CD4-positive, alpha-beta T cell treated with Interleukin-12 subunit alpha and Interleukin-12 subunit beta, for 1 hour (primary cell): ENCODE measurements at regions not wholly inside any gene's neighbourhood (a gene's known extent, or its start where the extent isn't known, plus 50 kb on each side); places are given as distances from the start of the nearest gene placed in this dataset.
"Not testable (repeated sequence)": the region's sequence is repeated elsewhere in the genome, so short reads cannot be mapped to it uniquely, and the experiment has no call there.

ENCODE experiments used
- DNase-seq: peaks from one replicate; pipeline ENCODE4 v3.0.0-alpha.2; 2020

DNA sequence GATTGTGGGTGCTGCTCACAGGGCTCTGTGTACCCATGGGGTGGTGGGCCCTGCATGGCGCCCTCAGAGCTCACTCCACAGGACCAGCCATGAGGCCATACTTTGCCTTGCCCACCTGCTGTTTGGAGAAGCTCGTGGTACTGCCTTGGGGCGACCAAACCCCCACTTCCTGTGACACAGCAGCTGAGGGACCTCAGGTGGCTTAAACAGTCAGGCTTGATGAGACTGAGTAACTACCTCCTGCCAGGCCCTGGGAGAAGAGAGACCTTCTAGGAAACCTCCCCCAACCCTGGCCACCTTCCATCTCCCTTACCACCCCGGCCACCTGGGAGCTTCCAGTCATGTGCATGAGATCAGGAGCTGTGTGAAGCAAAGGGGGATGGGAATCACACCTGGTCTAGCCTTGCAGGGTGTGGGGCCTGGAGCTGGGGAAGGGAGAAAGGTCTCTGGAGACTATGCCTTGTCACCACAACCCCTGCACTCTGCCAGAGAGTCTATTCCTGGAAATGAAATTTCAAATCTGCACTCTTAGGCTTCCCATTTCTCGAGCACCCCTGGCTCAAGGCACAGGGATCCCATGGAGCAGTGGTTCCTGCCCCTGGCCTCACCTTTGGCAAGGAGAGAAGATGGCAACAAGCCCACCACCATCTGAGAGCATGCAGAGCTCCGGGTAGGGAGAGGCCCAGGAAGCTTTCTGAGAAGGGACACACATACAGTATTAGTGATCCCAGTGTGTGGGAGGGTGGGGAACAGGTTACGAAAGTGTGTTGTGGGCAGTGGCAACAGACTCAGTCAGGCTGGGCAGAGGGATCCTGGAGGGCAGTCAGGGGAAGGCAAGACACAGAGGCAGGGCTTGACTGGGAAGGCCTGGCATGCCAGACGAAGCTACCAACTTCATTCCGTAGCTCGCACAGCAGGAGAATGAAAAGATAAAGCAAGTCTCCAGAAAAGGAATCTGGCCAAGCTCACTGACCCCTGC lies 125.0 kb downstream of the URI1 start:
- no peak for DNase-seq

DNA sequence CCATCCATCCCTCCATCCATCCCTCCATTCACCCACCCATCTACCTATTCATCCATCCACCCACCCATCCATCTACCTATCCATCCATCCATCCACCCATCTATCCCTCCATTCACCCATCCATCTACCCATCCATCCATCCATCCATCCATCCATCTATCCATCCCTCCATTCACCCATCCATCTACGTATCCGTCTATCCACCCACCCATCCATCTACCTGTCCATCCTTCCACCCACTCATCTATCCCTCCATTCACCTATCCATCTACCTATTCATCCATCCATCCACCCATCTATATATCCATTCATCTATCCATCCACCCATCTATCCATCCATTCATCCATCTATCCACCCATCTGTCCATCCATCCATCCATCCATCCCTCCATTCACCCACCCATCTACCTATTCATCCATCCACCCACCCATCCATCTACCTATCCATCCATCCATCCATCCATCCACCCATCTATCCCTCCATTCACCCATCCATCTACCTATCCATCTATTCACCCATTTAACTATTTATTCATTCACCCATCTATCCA lies 126.0 kb downstream of the URI1 start:
- DNase-seq, result not testable (repeated sequence)

DNA sequence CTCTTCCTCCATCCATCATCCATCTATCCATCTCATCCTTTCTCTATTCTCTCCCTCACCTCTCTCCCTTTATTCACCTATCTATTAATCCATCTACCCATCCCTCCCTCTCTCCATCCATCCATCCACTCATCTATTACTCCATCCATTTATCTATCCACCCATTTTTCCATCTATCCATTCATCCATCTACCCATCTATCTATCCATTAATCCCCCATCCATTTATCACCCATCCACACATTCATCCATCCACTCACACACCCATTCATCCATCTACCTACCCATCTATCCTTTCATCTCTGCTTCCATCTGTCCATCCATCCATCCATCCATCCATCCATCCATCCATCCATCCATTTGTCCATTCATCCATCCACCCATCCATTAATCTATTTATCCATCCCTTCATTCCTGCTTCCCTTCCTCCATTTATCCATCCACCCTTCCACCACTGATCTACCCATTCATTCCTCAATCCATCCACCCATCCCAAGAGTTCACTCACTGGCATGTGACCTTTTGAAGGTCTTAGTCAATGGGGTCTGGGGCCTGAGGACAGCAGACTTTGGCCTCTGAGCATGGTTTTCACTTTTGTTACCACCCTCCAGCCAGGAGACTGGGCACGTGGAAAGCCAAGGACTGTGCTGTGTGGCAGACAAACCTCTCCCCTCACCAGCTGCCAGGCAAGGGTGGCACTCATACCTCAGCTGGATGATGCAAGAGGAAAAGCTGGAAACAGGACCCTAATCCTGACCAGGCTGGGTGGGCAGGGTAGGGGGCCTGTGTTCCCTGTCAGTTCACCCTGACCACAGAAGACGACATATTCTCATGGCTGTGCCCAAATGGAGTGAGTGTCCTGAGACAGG lies 126.7 kb downstream of the URI1 start:
- no peak for DNase-seq

DNA sequence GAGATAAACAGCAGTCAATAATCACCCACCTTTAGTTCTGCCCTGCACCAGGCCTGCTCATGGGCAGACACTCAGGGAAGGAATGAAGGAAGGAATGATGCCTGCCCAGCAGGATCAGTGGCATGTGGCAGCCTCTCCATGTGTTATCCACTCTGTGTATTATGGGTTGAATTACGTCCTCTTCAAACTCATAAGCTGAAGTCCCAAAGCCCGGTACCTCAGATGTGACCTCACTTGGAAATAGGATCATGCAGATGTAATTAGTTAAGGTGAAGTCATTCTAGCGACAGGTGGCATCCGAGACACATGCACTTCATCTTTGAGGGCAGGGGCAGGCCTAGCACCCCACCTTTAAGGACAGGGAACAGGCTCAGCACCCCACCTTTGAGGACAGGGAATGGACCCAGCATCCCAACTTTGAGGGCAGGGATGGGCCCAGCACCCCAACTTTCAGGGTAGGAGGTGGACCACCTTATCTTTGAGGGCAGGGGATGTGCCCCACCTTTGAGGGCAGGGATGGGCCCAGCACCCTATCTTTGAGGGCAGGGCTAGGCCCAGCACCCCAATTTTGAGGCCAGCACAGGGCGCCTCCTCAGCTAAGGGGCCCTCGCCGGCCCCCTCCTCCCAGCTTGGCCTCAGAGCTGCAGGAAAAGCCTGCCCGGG lies 127.6 kb downstream of the URI1 start:
- no peak for DNase-seq

DNA sequence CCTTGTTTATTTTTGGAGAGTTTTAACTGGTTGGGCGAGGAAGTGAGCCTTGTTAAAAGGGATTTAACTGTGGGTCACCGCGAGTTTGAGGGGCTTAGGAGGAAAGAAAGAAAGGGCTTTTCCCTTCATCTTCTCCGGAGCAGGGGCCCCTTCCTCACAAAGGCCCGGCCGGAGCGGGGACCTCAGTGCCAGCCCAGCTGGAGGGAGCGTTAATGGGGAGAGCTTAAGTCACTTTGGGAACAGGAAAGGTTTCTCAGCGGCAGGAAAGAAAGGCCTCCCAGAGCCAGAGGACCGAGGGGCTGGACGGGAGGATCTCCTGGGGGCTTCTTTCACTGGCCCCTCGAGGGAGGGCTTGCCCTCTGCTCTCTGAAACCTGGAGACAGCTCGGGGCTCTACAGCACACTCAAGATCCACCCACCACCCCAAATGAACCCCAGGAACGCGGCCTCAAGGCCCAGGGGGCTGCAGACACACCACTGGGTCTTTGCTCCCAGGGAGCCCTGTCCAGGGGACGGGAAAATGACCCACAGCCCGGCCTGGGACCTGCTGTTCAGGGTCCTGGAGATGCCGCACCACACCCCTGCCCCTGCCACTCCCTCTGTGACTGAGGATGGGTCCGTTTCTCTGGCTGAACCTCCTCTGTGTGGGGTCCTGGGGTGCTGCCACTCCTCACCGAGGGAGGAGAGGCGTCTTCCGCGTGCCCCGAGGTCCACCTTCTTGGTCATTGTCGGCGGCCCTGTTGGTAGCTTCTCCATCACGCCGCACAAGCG lies 128.3 kb downstream of the URI1 start:
- DNase-seq, result no peak

DNA sequence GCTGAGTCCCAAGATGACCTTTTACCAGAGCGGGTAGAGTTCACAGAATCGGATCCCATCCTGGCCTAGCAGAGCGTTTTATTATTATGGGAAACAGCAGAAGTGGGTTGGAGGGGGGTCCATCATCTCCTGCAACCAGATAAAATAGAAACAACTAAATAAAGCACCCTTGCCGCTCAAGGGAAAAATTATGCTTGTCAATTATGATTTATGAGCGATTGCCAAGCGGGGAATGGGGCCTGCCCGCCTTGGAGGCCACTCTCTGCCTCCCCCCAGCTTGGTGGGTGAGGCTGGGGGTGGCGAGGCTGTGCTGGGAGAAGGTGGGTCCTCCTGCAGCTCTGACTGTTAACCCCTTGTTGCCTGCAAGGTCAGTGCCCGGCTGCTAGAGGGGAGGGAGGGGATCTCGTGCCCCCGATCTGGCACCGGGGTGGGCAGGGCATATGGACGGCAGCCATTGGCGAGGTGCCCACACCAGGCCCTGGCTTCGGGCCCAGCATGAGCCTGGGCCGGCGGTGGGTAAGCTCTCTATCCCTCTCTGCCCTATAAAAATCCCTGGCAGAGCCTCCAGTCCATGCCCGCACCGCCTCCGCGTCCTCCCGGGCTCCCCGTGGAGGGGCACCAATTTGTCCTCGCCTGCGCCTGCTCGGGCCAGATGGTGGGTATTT lies 129.1 kb downstream of the URI1 start:
- no peak for DNase-seq

DNA sequence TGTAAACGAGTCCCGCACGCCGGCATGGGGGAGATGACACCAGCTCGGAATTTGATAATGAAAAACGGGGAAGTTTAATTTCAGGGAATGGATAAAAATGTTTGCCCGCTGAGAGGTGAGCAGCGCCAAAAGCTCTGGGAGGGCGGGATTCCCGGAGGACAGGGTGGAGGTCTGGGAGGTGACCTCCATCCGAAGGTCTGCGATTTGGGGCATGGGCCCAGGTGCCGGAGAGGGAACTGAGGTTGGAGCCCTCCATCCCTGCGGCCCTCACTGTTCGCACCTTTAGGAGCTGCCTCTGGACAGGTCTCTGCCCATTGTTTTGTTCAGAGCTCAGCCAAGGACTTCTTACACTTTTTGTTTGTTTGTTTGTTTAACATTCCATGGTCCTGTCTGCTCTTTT lies 129.8 kb downstream of the URI1 start:
- no peak for DNase-seq

DNA sequence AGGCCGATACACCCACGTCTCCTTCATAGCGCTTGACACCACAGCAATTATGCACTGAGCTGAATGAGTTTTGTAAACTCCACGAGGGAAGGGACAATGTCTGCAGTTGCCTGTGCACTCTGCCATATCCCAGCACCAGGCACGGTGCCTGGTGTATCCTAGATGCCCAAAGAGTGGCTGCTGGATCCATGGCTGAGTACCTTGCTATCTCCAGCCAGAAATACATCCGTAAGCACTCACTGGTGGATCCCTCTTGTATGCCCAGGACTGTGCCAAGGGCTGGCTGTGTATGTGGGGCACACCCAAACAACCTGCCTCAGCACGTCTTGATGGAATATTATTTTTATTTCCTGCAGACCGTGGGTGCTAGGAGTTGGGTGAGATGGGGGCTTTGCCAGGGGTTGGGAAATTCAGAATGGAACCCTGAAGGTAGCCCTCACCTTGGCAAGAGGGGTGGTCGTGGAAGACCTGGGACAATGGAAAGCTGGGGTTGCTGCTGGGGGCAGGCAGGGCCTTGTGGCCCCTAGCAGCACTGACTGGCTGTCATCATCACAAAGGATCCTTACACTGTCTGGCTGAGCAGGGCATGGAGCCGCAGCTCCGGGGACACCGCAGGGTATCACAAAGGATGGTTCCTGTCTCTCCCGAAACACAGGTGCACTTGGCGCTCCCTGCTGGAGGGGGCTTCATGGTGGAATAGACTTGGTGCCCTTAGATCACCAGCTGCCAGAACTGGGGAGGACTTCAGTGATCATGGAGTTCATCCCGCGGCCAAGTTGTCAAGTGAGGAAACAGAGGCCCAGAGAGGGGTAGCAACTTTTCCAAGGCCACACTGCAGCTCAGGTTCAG lies 131.3 kb downstream of the URI1 start:
- no peak for DNase-seq

DNA sequence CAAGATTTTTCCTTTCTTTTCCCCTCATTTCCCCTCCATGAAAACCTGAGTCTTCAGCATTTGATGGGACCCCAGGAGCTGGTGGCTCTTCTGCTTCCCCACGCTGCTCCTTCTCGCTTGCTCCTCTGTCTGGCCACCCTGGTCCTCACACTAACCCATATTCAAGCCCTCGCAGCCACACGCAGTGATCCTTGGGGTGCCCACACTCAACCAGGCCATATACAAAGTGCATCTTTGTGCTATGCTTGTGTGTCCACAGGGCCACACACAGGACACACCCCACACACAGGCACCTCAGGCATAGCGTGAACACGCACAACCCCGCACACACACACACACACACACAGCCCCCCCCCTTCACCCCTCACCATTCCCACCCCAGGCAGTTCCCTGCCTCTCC lies 132.1 kb downstream of the URI1 start:
- no peak for DNase-seq

DNA sequence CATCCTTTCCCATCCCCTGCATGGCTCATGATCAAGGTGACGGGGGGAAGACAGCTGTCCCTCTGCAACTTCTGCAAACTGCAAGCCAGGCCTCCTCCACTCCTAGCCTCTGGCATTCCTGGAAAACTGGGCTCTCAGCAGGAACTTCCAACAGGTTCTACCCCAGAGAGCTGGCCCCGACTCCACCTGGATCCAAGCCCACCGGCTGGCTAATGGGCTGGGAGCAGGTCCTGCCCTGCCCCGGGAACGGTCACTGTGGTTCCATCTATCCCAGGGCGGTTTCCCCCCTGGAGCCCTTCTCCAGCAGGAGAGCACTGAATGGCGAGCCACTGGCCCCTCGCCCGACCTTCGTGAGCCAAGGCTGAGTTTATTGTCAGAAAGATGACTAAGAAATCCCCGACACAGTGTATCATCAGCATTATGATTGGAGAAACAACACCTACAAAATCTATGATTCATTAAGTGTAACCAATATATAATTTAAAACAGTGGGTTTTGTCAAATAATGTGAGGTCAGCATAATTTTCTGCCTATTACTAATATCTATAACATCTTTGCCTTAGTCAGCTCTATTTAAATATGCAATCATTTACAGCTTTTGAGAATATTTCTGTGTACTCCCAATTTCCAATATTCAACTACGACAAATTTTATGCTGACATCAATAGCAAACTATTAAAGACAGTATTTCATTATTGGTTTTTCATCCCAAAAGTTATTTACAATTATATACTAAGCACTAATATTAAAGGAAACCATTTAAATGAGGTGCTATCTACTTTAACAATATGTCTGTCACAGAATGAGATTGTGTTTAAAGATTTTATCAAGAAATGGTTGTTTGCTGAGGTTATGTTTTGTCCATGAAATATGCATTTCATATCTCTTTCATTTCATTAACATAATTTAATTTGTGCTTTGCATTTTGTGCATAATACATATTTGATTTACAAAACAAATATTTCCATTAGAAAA lies 133.0 kb downstream of the URI1 start:
- no peak for DNase-seq

DNA sequence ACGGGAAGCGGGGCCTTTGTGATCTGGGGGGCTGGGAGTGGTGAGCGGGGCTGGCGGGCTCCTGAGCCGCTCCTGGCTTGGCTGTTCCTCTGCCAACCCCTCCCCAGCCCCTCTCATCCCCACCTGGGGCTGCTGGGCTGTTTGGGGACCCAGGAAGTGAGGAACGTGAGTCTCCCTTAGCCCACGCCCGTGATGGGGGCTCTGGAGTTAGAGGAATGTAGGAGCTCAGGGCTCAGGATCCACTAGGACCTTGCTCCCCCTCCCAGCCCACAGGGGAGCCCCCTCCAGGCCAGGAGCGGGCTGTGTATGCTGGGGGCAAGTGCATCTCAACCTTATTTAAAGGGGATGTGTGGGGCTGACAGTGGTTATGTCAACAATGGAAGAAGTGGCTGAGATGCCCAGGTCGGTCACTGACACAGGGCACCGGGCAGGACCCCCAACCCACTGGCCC lies 134.1 kb downstream of the URI1 start:
- DNase-seq, result no peak

DNA sequence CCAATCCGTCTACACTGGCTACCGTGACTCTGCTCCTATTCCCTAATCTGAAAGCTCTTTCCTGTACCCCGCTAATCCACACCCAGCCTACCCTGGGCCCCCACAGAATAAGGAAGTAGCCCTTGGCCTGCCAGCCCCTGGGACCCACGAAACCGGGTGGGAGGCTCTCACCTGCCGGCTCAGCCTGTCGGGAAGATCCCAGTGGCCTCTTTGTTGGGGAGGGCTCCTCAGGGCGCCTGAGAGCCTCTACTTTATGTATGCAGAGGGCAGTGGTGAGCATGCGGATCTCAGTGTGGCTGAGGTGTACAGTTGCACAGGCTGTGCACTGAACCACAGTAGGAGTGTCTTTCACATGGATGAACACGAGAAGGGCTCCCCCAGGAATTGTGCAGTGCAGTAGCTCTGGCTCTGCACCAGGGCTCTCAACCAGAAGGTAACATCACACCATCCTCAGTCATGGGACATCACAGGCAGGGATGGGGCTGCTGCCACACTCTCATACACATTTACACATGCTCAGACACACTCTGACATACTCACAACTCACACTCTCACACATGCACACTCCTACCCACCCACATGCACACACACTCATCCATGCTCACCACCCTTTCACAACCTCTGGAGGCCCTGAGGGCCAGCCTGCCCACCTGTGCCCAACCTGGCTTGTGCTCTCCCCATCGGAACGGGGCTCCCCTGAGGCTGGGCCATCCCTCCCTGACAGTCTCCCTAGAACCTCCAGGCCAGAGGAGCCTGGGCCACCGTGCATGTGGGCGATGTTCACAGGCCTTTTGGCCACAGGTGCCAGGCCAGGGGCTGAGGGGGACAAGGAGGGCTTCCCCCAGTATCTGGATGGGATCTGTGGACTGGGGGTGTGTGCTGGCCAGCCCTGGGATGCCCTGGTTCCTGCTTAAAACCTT lies 135.0 kb downstream of the URI1 start:
- no peak for DNase-seq

DNA sequence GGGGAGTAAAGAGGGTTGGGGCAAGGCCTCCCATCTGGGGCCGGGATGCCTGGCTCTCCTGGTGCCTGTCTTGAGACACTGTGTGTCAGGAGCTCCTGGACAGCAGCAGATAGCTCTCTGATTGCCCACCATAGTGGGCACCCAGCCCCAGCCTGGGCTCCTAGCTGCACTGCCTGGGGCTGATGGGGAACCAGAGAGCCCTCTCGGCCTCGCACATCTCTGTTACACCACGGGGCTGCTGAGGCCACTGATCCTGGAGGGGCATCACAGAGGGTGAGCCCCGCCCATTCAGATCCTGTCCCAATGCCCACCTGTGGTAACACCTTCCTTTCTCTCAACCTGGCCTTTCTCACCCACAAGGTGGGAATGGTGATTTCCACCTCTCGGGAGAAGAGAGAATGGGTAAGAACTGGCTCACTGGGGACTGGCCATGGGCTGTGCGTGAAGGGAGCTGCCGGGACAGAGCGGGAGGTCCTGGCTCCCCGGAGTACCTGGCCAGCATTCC lies 135.9 kb downstream of the URI1 start:
- no peak for DNase-seq

DNA sequence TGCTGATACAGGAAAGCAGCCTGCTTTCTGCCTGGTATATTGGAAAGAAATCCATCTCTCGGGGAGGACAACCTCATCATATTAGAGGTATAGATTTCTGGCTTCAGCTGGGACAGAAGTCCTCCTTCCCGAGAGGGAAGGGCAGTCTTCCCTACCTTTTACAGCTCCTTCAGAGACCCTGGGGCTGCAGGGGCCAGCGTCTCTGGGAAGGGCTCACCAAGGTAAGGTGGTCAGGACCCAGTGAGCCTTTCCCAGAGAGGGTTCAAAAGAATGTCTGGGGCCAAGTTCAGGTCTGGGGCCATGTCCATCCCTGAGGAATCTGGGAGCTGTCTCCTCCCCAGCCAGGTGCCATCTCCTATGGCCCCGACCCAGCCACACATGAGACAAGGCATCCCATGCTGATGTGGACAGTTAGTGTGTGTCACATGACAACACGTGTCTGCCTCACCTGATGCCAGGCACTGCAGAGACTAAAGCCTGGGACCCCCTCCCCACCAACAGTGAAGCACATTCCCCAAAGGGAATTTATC lies 136.4 kb downstream of the URI1 start:
- no peak for DNase-seq

DNA sequence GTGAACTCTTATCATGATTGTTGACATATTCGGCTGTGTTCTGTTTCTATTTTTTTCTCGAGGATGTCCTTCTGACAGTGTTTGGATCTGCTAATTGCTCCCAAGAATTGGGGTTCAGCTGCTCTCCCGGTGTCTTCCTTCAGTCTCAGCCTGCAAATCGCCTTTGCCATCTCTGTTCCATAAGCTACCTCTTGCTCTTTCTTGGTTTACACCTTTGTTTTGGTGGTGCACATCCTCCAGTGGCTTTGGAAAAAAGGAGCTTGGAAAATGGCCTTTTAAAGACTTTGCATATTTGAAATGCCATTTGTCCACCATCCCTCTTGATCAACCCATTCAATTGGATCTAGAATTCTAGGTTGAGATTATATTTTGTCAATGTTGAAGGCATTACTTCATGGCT lies 137.2 kb downstream of the URI1 start:
- DNase-seq, result no peak

DNA sequence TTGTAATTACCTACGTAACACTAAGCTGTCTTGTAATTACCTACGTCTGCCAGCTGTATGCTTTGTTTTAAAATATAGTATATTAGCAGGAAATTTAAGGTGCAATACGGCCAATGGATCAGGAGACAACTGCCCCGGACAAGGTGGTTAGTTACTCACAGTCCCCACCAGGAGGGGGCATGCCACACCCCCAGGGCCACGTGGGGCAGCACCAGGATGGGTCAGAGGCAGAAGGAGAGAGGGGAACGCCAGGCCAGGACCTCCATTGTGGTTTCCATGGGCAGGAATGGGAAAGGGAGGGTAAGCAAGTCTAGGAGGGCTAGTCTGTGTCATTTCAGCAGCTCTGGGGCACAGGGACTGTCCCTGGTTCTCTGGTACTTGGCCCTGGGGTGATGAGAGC lies 140.1 kb downstream of the URI1 start:
- no peak for DNase-seq

DNA sequence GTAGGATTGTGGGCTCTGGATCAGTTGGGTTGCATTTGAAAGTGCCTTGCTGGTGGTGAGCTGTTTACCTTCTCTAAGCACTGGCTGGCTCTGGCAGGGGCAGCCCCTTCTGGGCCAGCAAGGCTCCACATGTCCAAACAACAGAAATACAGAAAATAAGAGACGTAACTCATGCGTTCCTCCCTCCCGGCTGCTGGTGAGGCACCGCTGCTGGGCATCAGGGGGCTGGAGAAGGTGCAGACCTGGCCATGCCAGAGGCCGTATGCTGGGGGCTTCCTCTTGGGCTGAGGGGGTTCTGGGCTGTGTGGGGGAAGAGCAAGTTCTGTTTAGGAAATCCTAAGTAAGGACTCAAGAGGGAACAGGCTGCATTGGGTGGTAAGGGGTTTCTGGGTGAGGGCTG lies 140.6 kb downstream of the URI1 start:
- DNase-seq, result no peak
